Thyroid gland (tissue), 4 donors: ENCODE measurements at regions not wholly inside any gene's neighbourhood (a gene's known extent, or its start where the extent isn't known, plus 50 kb on each side); places are given as distances from the start of the nearest gene placed in this dataset.

Source experiments
- POLR2A ChIP-seq, 2 donors: fragments of 450-650 bp; IDR thresholded peaks; one replicate each; pipeline ENCODE4 v1.6.1; 2017; ENCODE audit warnings: antibody characterized with exemption in 2 of 2, mild to moderate bottlenecking in 2 of 2, moderate library complexity in 1 of 2
- TF ChIP-seq, protein P1 (sequence below), 6 experiments: fragments of 200-600 bp in 3 of 6; fragments of 450-650 bp in 3 of 6; sonication (generic) in 3 of 6; IDR thresholded peaks; one replicate each; pipeline ENCODE4 v1.5.1; 2016 to 2019; ENCODE audit warnings: antibody characterized with exemption in 6 of 6, mild to moderate bottlenecking in 2 of 6, inconsistent platforms in 1 of 6, moderate library complexity in 1 of 6

DNA sequence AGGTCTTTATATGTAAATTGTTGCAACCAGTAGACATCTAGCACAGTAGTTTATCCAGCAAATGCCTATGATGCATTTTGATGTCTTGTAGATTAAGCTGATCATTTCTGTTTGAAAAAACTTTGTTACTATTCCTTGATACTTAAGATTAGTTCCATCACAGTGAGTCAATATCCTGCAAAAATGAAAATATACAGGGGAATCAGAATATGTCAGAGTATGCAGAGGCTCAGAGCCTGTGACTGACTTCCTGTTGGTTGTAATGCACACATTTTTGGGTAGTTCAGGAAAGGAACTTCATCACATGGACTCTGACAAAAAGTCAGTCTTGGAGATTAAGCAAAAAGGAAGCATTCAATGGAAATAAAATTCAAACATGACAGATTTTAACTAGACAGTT is 815.5 kb downstream of the FAT4 start:
- TF ChIP-seq, protein P1, sequence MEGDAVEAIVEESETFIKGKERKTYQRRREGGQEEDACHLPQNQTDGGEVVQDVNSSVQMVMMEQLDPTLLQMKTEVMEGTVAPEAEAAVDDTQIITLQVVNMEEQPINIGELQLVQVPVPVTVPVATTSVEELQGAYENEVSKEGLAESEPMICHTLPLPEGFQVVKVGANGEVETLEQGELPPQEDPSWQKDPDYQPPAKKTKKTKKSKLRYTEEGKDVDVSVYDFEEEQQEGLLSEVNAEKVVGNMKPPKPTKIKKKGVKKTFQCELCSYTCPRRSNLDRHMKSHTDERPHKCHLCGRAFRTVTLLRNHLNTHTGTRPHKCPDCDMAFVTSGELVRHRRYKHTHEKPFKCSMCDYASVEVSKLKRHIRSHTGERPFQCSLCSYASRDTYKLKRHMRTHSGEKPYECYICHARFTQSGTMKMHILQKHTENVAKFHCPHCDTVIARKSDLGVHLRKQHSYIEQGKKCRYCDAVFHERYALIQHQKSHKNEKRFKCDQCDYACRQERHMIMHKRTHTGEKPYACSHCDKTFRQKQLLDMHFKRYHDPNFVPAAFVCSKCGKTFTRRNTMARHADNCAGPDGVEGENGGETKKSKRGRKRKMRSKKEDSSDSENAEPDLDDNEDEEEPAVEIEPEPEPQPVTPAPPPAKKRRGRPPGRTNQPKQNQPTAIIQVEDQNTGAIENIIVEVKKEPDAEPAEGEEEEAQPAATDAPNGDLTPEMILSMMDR (IDR thresholded peaks at IDR 0.05) = no peak
- TF ChIP-seq POLR2A (IDR thresholded peaks at IDR 0.05) = no peak
